Kasumi-1 (cell line): ENCODE measurements at regions not wholly inside any gene's neighbourhood (a gene's known extent, or its start where the extent isn't known, plus 50 kb on each side); places are given as distances from the start of the nearest gene placed in this dataset.

ENCODE experiments used
- DNase-seq, 2 experiments: peaks; one replicate each; lab custom pipeline; 2025; lab: John Stamatoyannopoulos, UW

- DNase-seq: no peak
Measured at GRCh38 chr4:14445882-14446281, 556.4 kb upstream of the CPEB2 start.

GRCh38 chr4:14446311-14446710 is 556.0 kb upstream of the CPEB2 start:
- DNase-seq: no peak

GRCh38 chr4:14446904-14447303 is 555.4 kb upstream of the CPEB2 start:
- DNase-seq: no peak

GRCh38 chr4:14449308-14449707 is 553.0 kb upstream of the CPEB2 start:
- no peak for DNase-seq

- no peak for DNase-seq
Measured at GRCh38 chr4:14452001-14452400, 550.3 kb upstream of the CPEB2 start.

- no peak for DNase-seq
Measured at GRCh38 chr4:14452764-14453163, 549.5 kb upstream of the CPEB2 start.

GRCh38 chr4:14458463-14458862 is 543.8 kb upstream of the CPEB2 start:
- DNase-seq: no peak

- no peak for DNase-seq
Measured at GRCh38 chr4:14465057-14465456, 537.2 kb upstream of the CPEB2 start.

GRCh38 chr4:14465507-14465906 is 536.8 kb upstream of the CPEB2 start:
- DNase-seq: no peak

GRCh38 chr4:14478504-14478903 is 523.8 kb upstream of the CPEB2 start:
- DNase-seq: no peak

- DNase-seq: no peak
Measured at GRCh38 chr4:14496408-14496807, 505.9 kb upstream of the CPEB2 start.

- DNase-seq: no peak
Measured at GRCh38 chr4:14496969-14497368, 505.3 kb upstream of the CPEB2 start.

GRCh38 chr4:14504162-14504561 is 498.1 kb upstream of the CPEB2 start:
- DNase-seq: no peak

- no peak for DNase-seq
Measured at GRCh38 chr4:14513471-14513870, 488.8 kb upstream of the CPEB2 start.

- no peak for DNase-seq
Measured at GRCh38 chr4:14515556-14515955, 486.7 kb upstream of the CPEB2 start.

GRCh38 chr4:14518136-14518535 is 484.1 kb upstream of the CPEB2 start:
- DNase-seq: no peak

- DNase-seq: no peak
Measured at GRCh38 chr4:14520171-14520570, 482.1 kb upstream of the CPEB2 start.

GRCh38 chr4:14524276-14524675 is 478.0 kb upstream of the CPEB2 start:
- DNase-seq: peak in 1 of 2 experiments; percentile 9

- no peak for DNase-seq
Measured at GRCh38 chr4:14528918-14529317, 473.4 kb upstream of the CPEB2 start.

GRCh38 chr4:14529653-14530052 is 472.6 kb upstream of the CPEB2 start:
- peak in 1 of 2 experiments; percentile 17 for DNase-seq

GRCh38 chr4:14532436-14532835 is 469.8 kb upstream of the CPEB2 start:
- DNase-seq: peak in 1 of 2 experiments; percentile 23

- no peak for DNase-seq
Measured at GRCh38 chr4:14539246-14539645, 463.0 kb upstream of the CPEB2 start.

GRCh38 chr4:14545163-14545562 is 457.1 kb upstream of the CPEB2 start:
- DNase-seq: no peak

- no peak for DNase-seq
Measured at GRCh38 chr4:14545807-14546206, 456.5 kb upstream of the CPEB2 start.

GRCh38 chr4:14552119-14552518 is 450.2 kb upstream of the CPEB2 start:
- DNase-seq: no peak
